ENCODE measurements at regions not wholly inside any gene's neighbourhood (a gene's known extent, or its start where the extent isn't known, plus 50 kb on each side); places are given as distances from the start of the nearest gene placed in this dataset.

DNA sequence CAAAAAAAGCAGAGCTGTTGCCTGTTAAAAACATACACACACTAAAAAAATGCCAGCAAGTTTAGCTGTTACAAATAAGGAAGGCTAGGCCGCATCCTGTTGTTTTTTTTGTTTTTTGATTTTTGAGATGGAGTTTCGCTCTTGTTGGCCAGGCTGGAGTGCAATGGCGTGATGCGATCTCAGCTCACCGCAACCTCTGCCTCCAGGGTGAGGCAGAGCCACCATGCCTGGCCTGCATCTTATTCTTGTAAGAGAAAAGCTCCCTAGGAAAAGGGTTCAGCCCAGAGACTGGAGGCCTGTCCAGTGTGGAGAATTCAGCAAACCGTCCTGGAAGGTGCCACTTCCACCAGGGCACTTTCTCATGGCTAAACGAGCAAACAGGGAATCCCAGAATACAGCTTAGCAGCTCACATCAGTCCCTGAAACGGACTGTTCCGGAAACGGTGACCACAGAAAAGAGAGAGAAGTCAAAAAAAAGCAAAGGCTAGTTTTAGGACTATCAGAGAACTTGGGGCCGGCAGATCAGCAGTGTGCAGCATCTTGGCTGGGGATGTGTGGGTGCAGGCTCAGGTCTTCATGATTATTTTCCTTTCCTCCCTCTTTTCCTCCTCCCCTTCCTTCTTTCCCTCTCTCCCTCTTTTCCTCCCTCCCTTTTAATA lies 283.6 kb downstream of the AJAP1 start:
- no peak overlapping the region for H2AFZ ChIP-seq (ENCODE audit: low read length)
- no peaks in the 10 kb centered on the region for H3K4me1 ChIP-seq (ENCODE audit: low read length)
- no peak for DNase-seq
- no peak overlapping the region for H3K4me2 ChIP-seq (ENCODE audit: low read depth, low read length, poor library complexity, severe bottlenecking)
- H3K4me3 ChIP-seq (ENCODE audit: low read length), result no peak overlapping the region
- no peaks in the 10 kb centered on the region for H3K79me2 ChIP-seq (ENCODE audit: low read length)
- H3K9me2 ChIP-seq (replicated peaks; ENCODE audit: insufficient read depth, low read length), result no peaks in the 10 kb centered on the region
- H3K9ac ChIP-seq (ENCODE audit: low read length), result no peak overlapping the region
- no peaks in the 10 kb centered on the region for H3K36me3 ChIP-seq (ENCODE audit: insufficient read depth, low read length)
- no peaks in the 10 kb centered on the region for H3K27me3 ChIP-seq (ENCODE audit: low read length)
- H3K27ac ChIP-seq (ENCODE audit: low read length), result no peak overlapping the region
- H3K9me3 ChIP-seq (ENCODE audit: low read length), result no peaks in the 10 kb centered on the region
- 0 out of 2 replicates have a peak, but pooled peaks cover 1% of the 10 kb centered on the region for H4K20me1 ChIP-seq (ENCODE audit: insufficient read depth, low read depth, low read length)

DNA sequence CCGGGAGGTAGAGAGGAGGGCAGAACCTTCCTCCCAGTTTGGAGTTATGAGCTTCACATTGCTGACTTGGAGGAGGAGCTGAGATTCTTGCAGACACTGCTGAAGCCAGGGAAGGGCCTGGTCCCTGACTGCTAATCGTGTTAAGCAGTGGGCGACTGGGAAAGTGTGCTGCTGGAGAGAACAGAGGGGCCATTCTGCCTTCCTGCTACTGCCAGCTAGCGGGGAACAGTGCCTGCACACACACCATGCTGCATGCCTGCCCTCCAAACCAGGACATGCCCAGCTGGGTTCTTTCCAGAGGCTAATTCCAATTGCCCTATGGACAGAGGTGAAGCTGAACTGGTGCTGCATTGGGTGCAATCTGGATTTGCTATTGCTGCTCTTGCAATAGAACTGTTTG lies 281.4 kb downstream of the AJAP1 start:
- no peaks in the 10 kb centered on the region for H3K79me2 ChIP-seq (ENCODE audit: low read length)
- no peaks in the 10 kb centered on the region for H3K9me3 ChIP-seq (ENCODE audit: low read length)
- H3K9ac ChIP-seq (ENCODE audit: low read length), result no peak overlapping the region
- no peaks in the 10 kb centered on the region for H3K36me3 ChIP-seq (ENCODE audit: insufficient read depth, low read length)
- no peak overlapping the region for H3K27ac ChIP-seq (ENCODE audit: low read length)
- H2AFZ ChIP-seq (ENCODE audit: low read length), result no peak overlapping the region
- 0 out of 2 replicates have a peak, but pooled peaks cover 3% of the 10 kb centered on the region for H4K20me1 ChIP-seq (ENCODE audit: insufficient read depth, low read depth, low read length)
- no peaks in the 10 kb centered on the region for H3K27me3 ChIP-seq (ENCODE audit: low read length)
- H3K9me2 ChIP-seq (replicated peaks; ENCODE audit: insufficient read depth, low read length), result no peaks in the 10 kb centered on the region
- no peak for DNase-seq
- H3K4me3 ChIP-seq (ENCODE audit: low read length), result no peak overlapping the region
- H3K4me1 ChIP-seq (ENCODE audit: low read length), result no peaks in the 10 kb centered on the region
- H3K4me2 ChIP-seq (ENCODE audit: low read depth, low read length, poor library complexity, severe bottlenecking), result no peak overlapping the region

DNA sequence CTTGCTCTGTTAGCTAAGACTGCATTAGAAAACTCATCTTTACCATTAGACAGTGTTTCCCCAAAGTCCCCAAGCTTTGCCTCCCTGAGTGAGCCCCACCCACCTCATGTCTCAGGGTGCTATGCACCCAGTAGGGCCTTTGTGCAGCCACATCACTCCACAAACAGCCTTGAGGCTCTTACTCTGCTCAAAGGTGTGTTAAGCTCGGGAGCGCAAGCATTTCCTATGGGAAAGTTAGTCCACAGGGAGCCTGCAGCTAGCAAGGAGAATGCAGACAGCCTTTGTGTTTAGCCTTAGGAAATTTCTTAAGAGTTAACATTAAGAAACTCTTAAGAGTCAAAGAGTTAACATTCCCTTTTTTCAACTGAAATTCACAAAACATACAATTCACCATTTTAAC lies 278.8 kb downstream of the AJAP1 start:
- Histone ChIP-seq H3K9ac (ENCODE audit: low read length) (no peak overlapping the region), H3K9me2 (replicated peaks; ENCODE audit: insufficient read depth, low read length) (no peaks in the 10 kb centered on the region), H3K27me3 (ENCODE audit: low read length) (no peaks in the 10 kb centered on the region), H3K9me3 (ENCODE audit: low read length) (no peaks in the 10 kb centered on the region), H3K36me3 (ENCODE audit: insufficient read depth, low read length) (no peaks in the 10 kb centered on the region), H4K20me1 (ENCODE audit: insufficient read depth, low read depth, low read length) (0 out of 2 replicates have a peak, but pooled peaks cover 3% of the 10 kb centered on the region), H3K4me3 (ENCODE audit: low read length) (no peak overlapping the region), H3K79me2 (ENCODE audit: low read length) (no peaks in the 10 kb centered on the region), H3K4me1 (ENCODE audit: low read length) (no peaks in the 10 kb centered on the region), H3K27ac (ENCODE audit: low read length) (no peak overlapping the region), H2AFZ (ENCODE audit: low read length) (no peak overlapping the region), H3K4me2 (ENCODE audit: low read depth, low read length, poor library complexity, severe bottlenecking) (no peak overlapping the region)
- no peak for DNase-seq

DNA sequence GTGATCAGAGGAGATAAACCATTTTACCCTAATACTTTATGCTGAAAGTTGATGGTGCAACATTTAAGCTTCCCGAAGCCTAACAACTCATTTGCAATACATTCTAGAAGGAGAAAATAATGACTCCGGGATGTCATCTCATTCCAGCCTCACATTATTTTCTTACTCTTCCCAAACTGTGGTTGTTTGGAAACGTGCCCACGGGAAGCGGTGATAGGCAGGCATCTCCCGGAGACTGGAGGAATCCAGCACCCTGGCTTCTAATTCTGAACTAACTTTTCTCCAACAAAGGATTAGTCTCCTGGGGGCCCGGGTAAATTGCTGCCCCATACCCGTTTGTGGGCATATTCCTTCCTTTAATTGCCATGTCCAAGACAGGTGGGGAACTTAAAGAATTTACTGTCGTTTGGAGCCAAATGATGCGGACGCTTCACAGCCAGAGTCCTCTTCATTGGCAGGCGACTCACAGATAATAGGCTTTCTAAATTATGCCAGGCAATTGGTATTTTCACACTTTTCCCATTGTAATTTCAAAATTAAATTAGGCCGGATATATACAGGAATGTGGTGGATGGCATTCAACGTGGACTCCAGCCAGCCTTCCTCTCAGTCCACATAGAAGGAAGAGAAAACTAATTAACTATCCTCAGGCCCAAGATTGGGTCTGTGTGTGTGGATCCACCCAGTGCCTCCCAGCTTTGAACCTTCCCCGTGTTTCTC lies 278.1 kb downstream of the AJAP1 start:
- Histone ChIP-seq H3K27me3 (ENCODE audit: low read length) (no peaks in the 10 kb centered on the region), H3K9me2 (replicated peaks; ENCODE audit: insufficient read depth, low read length) (no peaks in the 10 kb centered on the region), H3K79me2 (ENCODE audit: low read length) (no peaks in the 10 kb centered on the region), H3K4me3 (ENCODE audit: low read length) (no peak overlapping the region), H3K4me2 (ENCODE audit: low read depth, low read length, poor library complexity, severe bottlenecking) (no peak overlapping the region), H3K9ac (ENCODE audit: low read length) (no peak overlapping the region), H3K36me3 (ENCODE audit: insufficient read depth, low read length) (no peaks in the 10 kb centered on the region), H4K20me1 (ENCODE audit: insufficient read depth, low read depth, low read length) (0 out of 2 replicates have a peak, but pooled peaks cover 3% of the 10 kb centered on the region), H3K9me3 (ENCODE audit: low read length) (no peaks in the 10 kb centered on the region), H2AFZ (ENCODE audit: low read length) (no peak overlapping the region), H3K4me1 (ENCODE audit: low read length) (no peaks in the 10 kb centered on the region), H3K27ac (ENCODE audit: low read length) (no peak overlapping the region)
- DNase-seq, result no peak

DNA sequence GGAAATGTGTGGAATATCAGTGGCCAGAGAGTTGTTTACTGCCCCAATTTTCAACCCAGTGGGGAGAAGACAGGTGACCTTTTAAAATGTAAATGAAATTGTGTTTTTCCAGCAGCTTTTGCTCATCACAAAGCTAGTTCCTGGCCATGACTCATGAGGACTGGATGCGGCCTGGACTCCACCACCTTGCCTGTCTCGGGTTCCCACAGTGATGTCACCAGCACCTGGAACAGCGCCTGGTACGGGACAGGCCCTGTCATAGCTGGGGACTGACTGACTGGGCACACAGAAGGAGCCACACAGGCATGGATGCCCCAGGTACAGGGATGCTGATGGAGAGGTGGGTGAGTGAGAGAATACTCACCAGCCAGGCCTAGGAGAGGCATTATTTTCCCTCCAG lies 277.1 kb downstream of the AJAP1 start:
- Histone ChIP-seq H3K27me3 (ENCODE audit: low read length) (no peaks in the 10 kb centered on the region), H4K20me1 (ENCODE audit: insufficient read depth, low read depth, low read length) (0 out of 2 replicates have a peak, but pooled peaks cover 3% of the 10 kb centered on the region), H3K4me3 (ENCODE audit: low read length) (no peak overlapping the region), H3K4me2 (ENCODE audit: low read depth, low read length, poor library complexity, severe bottlenecking) (no peak overlapping the region), H3K9ac (ENCODE audit: low read length) (no peak overlapping the region), H3K36me3 (ENCODE audit: insufficient read depth, low read length) (no peaks in the 10 kb centered on the region), H3K4me1 (ENCODE audit: low read length) (no peaks in the 10 kb centered on the region), H3K9me3 (ENCODE audit: low read length) (no peaks in the 10 kb centered on the region), H3K79me2 (ENCODE audit: low read length) (no peaks in the 10 kb centered on the region), H3K9me2 (replicated peaks; ENCODE audit: insufficient read depth, low read length) (no peaks in the 10 kb centered on the region), H3K27ac (ENCODE audit: low read length) (no peak overlapping the region), H2AFZ (ENCODE audit: low read length) (no peak overlapping the region)
- DNase-seq, result no peak

DNA sequence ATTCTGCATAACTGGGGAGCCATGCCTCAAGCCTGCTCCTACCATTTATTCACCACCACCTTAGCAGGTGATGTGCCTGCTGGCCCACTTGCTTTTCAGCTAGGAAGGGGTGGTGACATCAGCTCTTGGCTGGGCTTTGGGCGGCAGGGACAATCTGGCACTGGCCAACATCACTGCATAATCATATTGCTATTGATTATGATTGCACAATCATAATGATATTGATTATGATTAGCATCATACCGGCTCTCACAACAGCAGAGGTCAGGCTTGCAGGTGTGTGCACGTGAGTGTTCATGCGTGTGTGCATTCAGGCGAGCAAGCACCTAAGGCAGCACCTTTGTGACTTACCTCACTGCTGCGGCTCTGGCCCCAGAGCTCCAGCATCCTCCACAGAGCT lies 273.8 kb downstream of the AJAP1 start:
- Histone ChIP-seq H3K27ac (ENCODE audit: low read length) (no peak overlapping the region), H3K79me2 (ENCODE audit: low read length) (no peaks in the 10 kb centered on the region), H3K27me3 (ENCODE audit: low read length) (no peaks in the 10 kb centered on the region), H4K20me1 (ENCODE audit: insufficient read depth, low read depth, low read length) (0 out of 2 replicates have a peak, but pooled peaks cover 3% of the 10 kb centered on the region), H3K9ac (ENCODE audit: low read length) (no peak overlapping the region), H2AFZ (ENCODE audit: low read length) (no peak overlapping the region), H3K4me2 (ENCODE audit: low read depth, low read length, poor library complexity, severe bottlenecking) (no peak overlapping the region), H3K9me3 (ENCODE audit: low read length) (no peaks in the 10 kb centered on the region), H3K9me2 (replicated peaks; ENCODE audit: insufficient read depth, low read length) (no peaks in the 10 kb centered on the region), H3K36me3 (ENCODE audit: insufficient read depth, low read length) (no peaks in the 10 kb centered on the region), H3K4me1 (ENCODE audit: low read length) (no peaks in the 10 kb centered on the region), H3K4me3 (ENCODE audit: low read length) (no peak overlapping the region)
- DNase-seq, result no peak

DNA sequence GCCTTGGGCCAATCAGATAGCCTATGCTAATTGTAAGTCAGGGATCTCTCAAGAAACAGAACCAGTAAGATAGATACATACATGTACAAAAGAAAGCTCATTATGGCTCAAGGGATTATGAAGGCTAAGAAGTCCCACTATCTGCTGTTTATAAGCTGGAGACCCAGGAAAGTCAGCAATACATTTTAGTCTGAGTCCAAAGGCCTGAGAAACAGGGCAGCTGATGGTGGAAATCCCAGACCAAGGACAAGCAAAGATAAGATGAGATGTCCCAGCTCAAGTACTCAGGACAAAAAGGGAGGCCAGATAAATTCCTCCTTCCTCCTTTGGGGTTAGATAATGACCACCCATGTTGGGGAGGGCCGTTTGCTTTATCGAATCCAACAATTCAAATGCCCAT lies 269.9 kb downstream of the AJAP1 start:
- Histone ChIP-seq H3K4me2 (ENCODE audit: low read depth, low read length, poor library complexity, severe bottlenecking) (no peak overlapping the region), H3K4me1 (ENCODE audit: low read length) (no peaks in the 10 kb centered on the region), H3K27ac (ENCODE audit: low read length) (no peak overlapping the region), H3K9me3 (ENCODE audit: low read length) (no peaks in the 10 kb centered on the region), H3K79me2 (ENCODE audit: low read length) (no peaks in the 10 kb centered on the region), H3K27me3 (ENCODE audit: low read length) (no peaks in the 10 kb centered on the region), H2AFZ (ENCODE audit: low read length) (no peak overlapping the region), H3K9ac (ENCODE audit: low read length) (no peak overlapping the region), H4K20me1 (ENCODE audit: insufficient read depth, low read depth, low read length) (no peaks in the 10 kb centered on the region), H3K9me2 (replicated peaks; ENCODE audit: insufficient read depth, low read length) (no peaks in the 10 kb centered on the region), H3K4me3 (ENCODE audit: low read length) (no peak overlapping the region), H3K36me3 (ENCODE audit: insufficient read depth, low read length) (no peaks in the 10 kb centered on the region)
- no peak for DNase-seq

DNA sequence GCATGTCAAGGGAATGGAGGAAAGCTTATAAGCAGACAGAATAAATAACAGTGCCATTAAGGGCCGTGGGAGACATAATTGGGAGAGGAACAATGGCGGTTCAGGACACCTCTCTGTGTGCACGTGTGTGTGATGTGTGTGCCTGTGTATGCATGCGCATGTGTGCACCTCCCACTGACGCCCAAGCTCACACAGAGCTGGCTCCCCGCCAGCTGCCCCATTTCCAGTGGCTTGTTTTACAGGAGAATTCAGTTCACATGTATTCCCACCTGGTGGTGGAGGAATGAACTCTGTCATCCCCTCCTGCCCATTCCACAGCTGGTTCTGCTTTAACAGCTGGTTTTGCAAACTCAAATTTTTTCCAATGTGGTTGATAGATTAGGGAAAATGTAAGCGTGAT lies 262.2 kb downstream of the AJAP1 start:
- H2AFZ ChIP-seq (ENCODE audit: low read length), result no peak overlapping the region
- H3K27ac ChIP-seq (ENCODE audit: low read length), result no peak overlapping the region
- no peaks in the 10 kb centered on the region for H3K36me3 ChIP-seq (ENCODE audit: insufficient read depth, low read length)
- H3K4me1 ChIP-seq (ENCODE audit: low read length), result no peaks in the 10 kb centered on the region
- no peak overlapping the region for H3K4me3 ChIP-seq (ENCODE audit: low read length)
- H3K79me2 ChIP-seq (ENCODE audit: low read length), result no peaks in the 10 kb centered on the region
- H3K9me2 ChIP-seq (replicated peaks; ENCODE audit: insufficient read depth, low read length), result no peaks in the 10 kb centered on the region
- H3K9me3 ChIP-seq (ENCODE audit: low read length), result no peaks in the 10 kb centered on the region
- no peaks in the 10 kb centered on the region for H4K20me1 ChIP-seq (ENCODE audit: insufficient read depth, low read depth, low read length)
- no peaks in the 10 kb centered on the region for H3K27me3 ChIP-seq (ENCODE audit: low read length)
- no peak overlapping the region for H3K9ac ChIP-seq (ENCODE audit: low read length)
- no peak for DNase-seq
- H3K4me2 ChIP-seq (ENCODE audit: low read depth, low read length, poor library complexity, severe bottlenecking), result no peak overlapping the region

Data from Karpas-422 (cell line).